Keratinocyte (primary cell): ENCODE measurements at regions not wholly inside any gene's neighbourhood (a gene's known extent, or its start where the extent isn't known, plus 50 kb on each side); places are given as distances from the start of the nearest gene placed in this dataset.

Experiments used
- DNase-seq: peaks from one replicate; pipeline ENCODE4 v3.0.0-alpha.2; 2011; ENCODE audit warnings: low read depth, missing footprints, low spot score
- FAIRE-seq: peaks from 2 replicates; lab custom pipeline; 2011; peaks lifted over from hg19 to GRCh38; lab: Jason Lieb, UNC
- H2AFZ ChIP-seq: 2 replicates; pipeline ENCODE4 v1.6.0; 2012; ENCODE audit warnings: low read length, control low read depth, inconsistent platforms; ENCODE audit not compliant: control insufficient read depth
- H3K27ac ChIP-seq: 2 replicates; pipeline ENCODE4 v1.5.1; 2011; ENCODE audit warnings: low read length; ENCODE audit not compliant: control insufficient read depth, insufficient read depth
- H3K27me3 ChIP-seq: 3 replicates; pipeline ENCODE4 v1.6.0; 2011; ENCODE audit warnings: low read length; ENCODE audit not compliant: control insufficient read depth, insufficient read depth; ENCODE audit errors: extremely low read depth
- H3K36me3 ChIP-seq, 2 experiments: 2 replicates in 1 of 2; 3 replicates in 1 of 2; pipeline ENCODE4 v1.5.1; 2011; ENCODE audit warnings: low read length in 2 of 2, mild to moderate bottlenecking in 1 of 2; ENCODE audit not compliant: control insufficient read depth in 2 of 2, insufficient read depth in 2 of 2; ENCODE audit errors: extremely low read depth in 1 of 2
- H3K4me1 ChIP-seq: 3 replicates; pipeline ENCODE4 v1.5.1; 2011; ENCODE audit warnings: low read length; ENCODE audit not compliant: control insufficient read depth, insufficient read depth; ENCODE audit errors: extremely low read depth
- H3K4me2 ChIP-seq: 3 replicates; pipeline ENCODE4 v1.6.0; 2011; ENCODE audit warnings: low read depth, low read length; ENCODE audit not compliant: control insufficient read depth, insufficient read depth; ENCODE audit errors: extremely low read depth
- H3K4me3 ChIP-seq, 3 experiments: fragments of 200-600 bp in 1 of 3; sonication (generic) in 1 of 3; 2 replicates in 2 of 3; 3 replicates in 1 of 3; pipeline ENCODE4 v1.5.1; 2011 to 2016; ENCODE audit warnings: low read length in 3 of 3, mild to moderate bottlenecking in 3 of 3, control low read depth in 2 of 3, inconsistent platforms in 1 of 3, low read depth in 1 of 3, mixed read lengths in 1 of 3, mixed run types in 1 of 3, moderate library complexity in 1 of 3; ENCODE audit not compliant: control insufficient read depth in 2 of 3, insufficient read depth in 2 of 3; ENCODE audit errors: extremely low read depth in 1 of 3
- H3K79me2 ChIP-seq: 2 replicates; pipeline ENCODE4 v1.6.0; 2012; ENCODE audit warnings: low read length; ENCODE audit not compliant: control insufficient read depth, insufficient read depth
- H3K9ac ChIP-seq: 3 replicates; pipeline ENCODE4 v1.6.0; 2011; ENCODE audit warnings: low read length; ENCODE audit not compliant: control insufficient read depth, insufficient read depth; ENCODE audit errors: extremely low read depth
- H3K9me1 ChIP-seq: 3 replicates; pipeline ENCODE4 v1.6.0; 2011; ENCODE audit warnings: low read length; ENCODE audit not compliant: control insufficient read depth, insufficient read depth; ENCODE audit errors: extremely low read depth
- H3K9me3 ChIP-seq: 2 replicates; pipeline ENCODE4 v1.5.1; 2012; ENCODE audit warnings: low read depth, low read length; ENCODE audit not compliant: control insufficient read depth
- H4K20me1 ChIP-seq: 3 replicates; pipeline ENCODE4 v1.6.0; 2011; ENCODE audit warnings: low read length; ENCODE audit not compliant: control insufficient read depth, insufficient read depth; ENCODE audit errors: extremely low read depth
- EZH2 ChIP-seq: IDR thresholded peaks from one replicate; pipeline ENCODE4 v1.6.1; 2012; ENCODE audit warnings: inconsistent platforms, mild to moderate bottlenecking, low read length, moderate library complexity
- dilution Hi-C: fragments of 300-500 bp; cut with MboI; formaldehyde crosslinking; loops from one replicate; pipeline ENCODE4 v1.7.0; 2020; ENCODE audit warnings: low sequenced_read_pairs; ENCODE audit not compliant: extremely low pct_ligation_motif_present
- TF ChIP-seq, protein P1 (sequence below), 3 experiments: IDR thresholded peaks in 1 of 3; conservative IDR thresholded peaks in 1 of 3; optimal IDR thresholded peaks in 1 of 3; 2 replicates in 2 of 3; 3 replicates in 1 of 3; pipeline versions ENCODE3 to v1.5.1; 2011; ENCODE audit warnings: low read length in 3 of 3, mild to moderate bottlenecking in 3 of 3, moderate library complexity in 2 of 3, control low read depth in 1 of 3, inconsistent platforms in 1 of 3; ENCODE audit not compliant: insufficient read depth in 2 of 3; ENCODE audit errors: extremely low read depth in 1 of 3

DNA sequence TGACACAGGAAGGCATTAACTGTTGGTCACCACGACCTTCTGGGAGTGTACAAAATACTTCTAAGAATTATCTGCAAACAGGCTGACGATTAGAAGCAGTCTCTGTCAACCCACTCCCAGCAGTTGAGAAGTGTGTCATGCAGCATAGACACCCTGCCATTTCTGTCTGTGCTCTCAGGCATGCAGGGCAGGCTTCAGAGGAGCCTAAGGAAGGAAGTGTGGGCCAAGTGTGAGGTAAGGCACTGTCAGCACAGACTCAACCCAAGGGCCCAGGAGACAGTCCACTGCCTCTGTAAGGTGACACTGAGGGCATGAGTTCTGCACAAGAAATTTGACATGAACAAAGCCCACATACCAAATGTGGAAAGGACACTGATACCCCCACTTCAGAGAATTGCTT lies 109.0 kb upstream of the VIPR2 start:
- H3K36me3 ChIP-seq, result no peaks in the 10 kb centered on the region
- H3K4me3 ChIP-seq, result no peak overlapping the region
- no peak overlapping the region for H3K9ac ChIP-seq
- FAIRE-seq (no peak), DNase-seq (no peak)
- H3K9me3 ChIP-seq, result peaks cover 2% of the 10 kb centered on the region
- no peaks in the 10 kb centered on the region for H3K4me1 ChIP-seq
- H3K79me2 ChIP-seq, result no peaks in the 10 kb centered on the region
- no peak overlapping the region for H2AFZ ChIP-seq
- H3K4me2 ChIP-seq, result no peak overlapping the region
- no peaks in the 10 kb centered on the region for H3K27me3 ChIP-seq
- dilution Hi-C loops, result no loop called here
- TF ChIP-seq, protein P1, sequence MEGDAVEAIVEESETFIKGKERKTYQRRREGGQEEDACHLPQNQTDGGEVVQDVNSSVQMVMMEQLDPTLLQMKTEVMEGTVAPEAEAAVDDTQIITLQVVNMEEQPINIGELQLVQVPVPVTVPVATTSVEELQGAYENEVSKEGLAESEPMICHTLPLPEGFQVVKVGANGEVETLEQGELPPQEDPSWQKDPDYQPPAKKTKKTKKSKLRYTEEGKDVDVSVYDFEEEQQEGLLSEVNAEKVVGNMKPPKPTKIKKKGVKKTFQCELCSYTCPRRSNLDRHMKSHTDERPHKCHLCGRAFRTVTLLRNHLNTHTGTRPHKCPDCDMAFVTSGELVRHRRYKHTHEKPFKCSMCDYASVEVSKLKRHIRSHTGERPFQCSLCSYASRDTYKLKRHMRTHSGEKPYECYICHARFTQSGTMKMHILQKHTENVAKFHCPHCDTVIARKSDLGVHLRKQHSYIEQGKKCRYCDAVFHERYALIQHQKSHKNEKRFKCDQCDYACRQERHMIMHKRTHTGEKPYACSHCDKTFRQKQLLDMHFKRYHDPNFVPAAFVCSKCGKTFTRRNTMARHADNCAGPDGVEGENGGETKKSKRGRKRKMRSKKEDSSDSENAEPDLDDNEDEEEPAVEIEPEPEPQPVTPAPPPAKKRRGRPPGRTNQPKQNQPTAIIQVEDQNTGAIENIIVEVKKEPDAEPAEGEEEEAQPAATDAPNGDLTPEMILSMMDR (optimal IDR thresholded peaks at IDR 0.05 in 1 of 3, IDR thresholded peaks at IDR 0.05 in 1 of 3, conservative IDR thresholded peaks at IDR 0.05 in 1 of 3; ENCODE audit: extremely low read depth in 1 of 3, insufficient read depth in 2 of 3, low read length in 3 of 3), result no peak
- TF ChIP-seq EZH2, result no peak
- no peak overlapping the region for H3K27ac ChIP-seq
- no peaks in the 10 kb centered on the region for H3K9me1 ChIP-seq
- no peaks in the 10 kb centered on the region for H4K20me1 ChIP-seq

DNA sequence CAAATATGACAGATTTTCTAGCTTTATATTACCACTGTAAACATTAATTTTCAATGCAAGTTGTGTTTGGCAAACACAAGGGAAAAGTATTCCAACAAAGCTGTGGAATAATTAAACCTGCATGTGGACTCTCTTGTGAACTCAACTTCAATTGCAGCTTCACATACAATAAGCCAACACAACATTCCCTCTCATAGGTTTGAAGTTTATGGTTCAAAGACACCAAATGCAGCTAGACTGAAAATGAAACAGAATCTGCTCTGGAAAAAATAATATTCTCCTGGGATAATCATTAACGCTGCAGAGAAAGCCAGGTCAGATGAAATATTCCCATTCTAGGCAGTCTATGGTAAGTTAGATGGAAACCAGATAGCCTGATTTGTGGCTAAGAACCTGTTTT lies 105.8 kb upstream of the VIPR2 start:
- Histone ChIP-seq H3K9me1 (no peaks in the 10 kb centered on the region), H3K4me2 (no peak overlapping the region), H3K36me3 (no peaks in the 10 kb centered on the region), H3K4me3 (no peak overlapping the region), H3K9me3 (peaks cover 2% of the 10 kb centered on the region), H3K79me2 (no peaks in the 10 kb centered on the region), H3K9ac (no peak overlapping the region), H2AFZ (no peak overlapping the region), H3K4me1 (no peaks in the 10 kb centered on the region), H4K20me1 (no peaks in the 10 kb centered on the region), H3K27ac (no peak overlapping the region), H3K27me3 (no peaks in the 10 kb centered on the region)
- FAIRE-seq (no peak), DNase-seq (no peak)
- dilution Hi-C loops, result no loop called here
- TF ChIP-seq EZH2, result no peak
- TF ChIP-seq, protein P1 (optimal IDR thresholded peaks at IDR 0.05 in 1 of 3, IDR thresholded peaks at IDR 0.05 in 1 of 3, conservative IDR thresholded peaks at IDR 0.05 in 1 of 3; ENCODE audit: extremely low read depth in 1 of 3, insufficient read depth in 2 of 3, low read length in 3 of 3), result no peak
